ENCODE measurements at regions not wholly inside any gene's neighbourhood (a gene's known extent, or its start where the extent isn't known, plus 50 kb on each side); places are given as distances from the start of the nearest gene placed in this dataset.

GRCh38 chr16:51407921-51408320 lies 256.9 kb upstream of the SALL1 start:
- no peaks in the 10 kb centered on the region for H3K27me3 ChIP-seq
- TF ChIP-seq CTCF (IDR thresholded peaks at IDR 0.05) = no peak
- no peak for TF ChIP-seq POLR2AphosphoS5 (IDR thresholded peaks at IDR 0.05; ENCODE audit: insufficient read depth in 1 of 2, low read depth in 1 of 2)
- no peak for TF ChIP-seq POLR2A (IDR thresholded peaks at IDR 0.05)
- intact Hi-C loops (cut with DNase I) = no loop called here

GRCh38 chr16:51407199-51407598 lies 256.1 kb upstream of the SALL1 start:
- intact Hi-C loops (cut with DNase I) = no loop called here
- Histone ChIP-seq H3K36me3 (no peaks in the 10 kb centered on the region), H3K4me1 (no peaks in the 10 kb centered on the region), H3K27me3 (no peaks in the 10 kb centered on the region), H3K9me3 (no peaks in the 10 kb centered on the region), H3K27ac (no peak overlapping the region), H3K4me3 (no peak overlapping the region)
- TF ChIP-seq POLR2A (IDR thresholded peaks at IDR 0.05) (no peak), POLR2AphosphoS5 (IDR thresholded peaks at IDR 0.05; ENCODE audit: insufficient read depth in 1 of 2, low read depth in 1 of 2) (no peak), CTCF (IDR thresholded peaks at IDR 0.05) (no peak)
- DNase-seq (ENCODE audit: extremely low spot score in 2 of 2) = no peak

More at GRCh38 chr16:51407921-51408320, 256.9 kb upstream of the SALL1 start:
- H3K4me3 ChIP-seq = no peak overlapping the region
- no peaks in the 10 kb centered on the region for H3K36me3 ChIP-seq
- H3K9me3 ChIP-seq = no peaks in the 10 kb centered on the region
- H3K27ac ChIP-seq = no peak overlapping the region
- DNase-seq (ENCODE audit: extremely low spot score in 2 of 2) = no peak
- no peaks in the 10 kb centered on the region for H3K4me1 ChIP-seq

GRCh38 chr16:51405361-51405760 lies 254.3 kb upstream of the SALL1 start:
- H3K27ac ChIP-seq = no peak overlapping the region
- H3K4me3 ChIP-seq = no peak overlapping the region
- H3K27me3 ChIP-seq = no peaks in the 10 kb centered on the region
- H3K36me3 ChIP-seq = no peaks in the 10 kb centered on the region
- no peaks in the 10 kb centered on the region for H3K9me3 ChIP-seq
- intact Hi-C loops (cut with DNase I) = no loop called here
- TF ChIP-seq POLR2A (IDR thresholded peaks at IDR 0.05) = no peak
- no peak for TF ChIP-seq POLR2AphosphoS5 (IDR thresholded peaks at IDR 0.05; ENCODE audit: insufficient read depth in 1 of 2, low read depth in 1 of 2)
- TF ChIP-seq CTCF (IDR thresholded peaks at IDR 0.05) = no peak
- no peak for DNase-seq (ENCODE audit: extremely low spot score in 2 of 2)
- no peaks in the 10 kb centered on the region for H3K4me1 ChIP-seq

GRCh38 chr16:51404386-51404785 lies 253.3 kb upstream of the SALL1 start:
- Histone ChIP-seq H3K4me3 (no peak overlapping the region), H3K36me3 (no peaks in the 10 kb centered on the region), H3K9me3 (no peaks in the 10 kb centered on the region), H3K4me1 (no peaks in the 10 kb centered on the region), H3K27ac (no peak overlapping the region), H3K27me3 (no peaks in the 10 kb centered on the region)
- no peak for DNase-seq (ENCODE audit: extremely low spot score in 2 of 2)
- intact Hi-C loops (cut with DNase I) = no loop called here
- no peak for TF ChIP-seq POLR2AphosphoS5 (IDR thresholded peaks at IDR 0.05; ENCODE audit: insufficient read depth in 1 of 2, low read depth in 1 of 2)
- TF ChIP-seq CTCF (IDR thresholded peaks at IDR 0.05) = no peak
- TF ChIP-seq POLR2A (IDR thresholded peaks at IDR 0.05) = no peak

GRCh38 chr16:51402785-51403184 lies 251.7 kb upstream of the SALL1 start:
- H3K4me3 ChIP-seq = no peak overlapping the region
- H3K9me3 ChIP-seq = no peaks in the 10 kb centered on the region
- intact Hi-C loops (cut with DNase I) = no loop called here
- H3K36me3 ChIP-seq = no peaks in the 10 kb centered on the region
- DNase-seq (ENCODE audit: extremely low spot score in 2 of 2) = no peak
- H3K27me3 ChIP-seq = no peaks in the 10 kb centered on the region
- TF ChIP-seq CTCF (IDR thresholded peaks at IDR 0.05) = no peak
- TF ChIP-seq POLR2AphosphoS5 (IDR thresholded peaks at IDR 0.05; ENCODE audit: insufficient read depth in 1 of 2, low read depth in 1 of 2) = peak in 1 of 2 donors; percentile 10
- no peaks in the 10 kb centered on the region for H3K4me1 ChIP-seq
- peak overlapping the region; percentile 46 for H3K27ac ChIP-seq

All from vagina (tissue), 2 donors.